EL (cell line): ENCODE measurements at regions not wholly inside any gene's neighbourhood (a gene's known extent, or its start where the extent isn't known, plus 50 kb on each side); places are given as distances from the start of the nearest gene placed in this dataset.
"Not testable (repeated sequence)": the region's sequence is repeated elsewhere in the genome, so short reads cannot be mapped to it uniquely, and the experiment has no call there.

Experiments used
- DNase-seq: peaks from one replicate; pipeline ENCODE4 v3.0.0-alpha.2; 2016

DNA sequence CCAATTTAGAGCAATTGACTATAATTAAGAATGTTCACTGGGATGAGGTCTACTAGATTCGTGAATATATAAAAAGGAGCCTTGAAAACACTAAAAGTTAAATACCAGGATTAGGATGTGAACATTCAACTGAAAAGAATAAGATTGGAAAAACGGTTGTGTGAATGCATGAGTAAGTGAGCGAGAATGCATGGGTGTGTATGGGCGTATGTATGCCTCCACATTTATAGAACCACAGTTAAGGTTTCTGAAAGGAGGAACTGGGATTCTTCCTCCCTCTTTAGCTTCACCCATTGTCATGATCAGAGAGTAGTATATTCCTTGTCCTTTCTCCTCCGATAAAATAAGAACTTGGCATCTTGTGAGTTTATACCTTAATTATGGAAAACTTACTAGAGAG, 151.1 kb upstream of the UBE2E3 start:
- peak; percentile 27 for DNase-seq

DNA sequence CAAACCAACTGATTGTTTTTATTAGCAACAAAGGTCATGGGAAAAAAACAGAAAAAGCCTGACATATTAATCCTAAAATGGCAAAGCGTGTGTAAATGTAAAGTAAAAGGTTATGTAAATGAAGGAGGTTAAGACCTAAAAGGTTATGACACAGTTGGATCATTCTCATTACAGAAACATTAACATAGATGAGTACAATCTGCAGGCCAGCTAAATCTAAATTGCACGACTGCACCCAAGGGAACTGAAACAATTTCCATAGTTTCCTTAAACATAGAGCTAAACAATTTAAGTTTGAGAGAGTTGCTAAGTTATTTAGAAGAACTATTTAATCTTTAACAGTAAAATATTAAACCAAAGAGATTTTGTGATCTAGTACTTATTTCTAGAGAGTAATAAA, 151.6 kb upstream of the UBE2E3 start:
- DNase-seq: no peak

DNA sequence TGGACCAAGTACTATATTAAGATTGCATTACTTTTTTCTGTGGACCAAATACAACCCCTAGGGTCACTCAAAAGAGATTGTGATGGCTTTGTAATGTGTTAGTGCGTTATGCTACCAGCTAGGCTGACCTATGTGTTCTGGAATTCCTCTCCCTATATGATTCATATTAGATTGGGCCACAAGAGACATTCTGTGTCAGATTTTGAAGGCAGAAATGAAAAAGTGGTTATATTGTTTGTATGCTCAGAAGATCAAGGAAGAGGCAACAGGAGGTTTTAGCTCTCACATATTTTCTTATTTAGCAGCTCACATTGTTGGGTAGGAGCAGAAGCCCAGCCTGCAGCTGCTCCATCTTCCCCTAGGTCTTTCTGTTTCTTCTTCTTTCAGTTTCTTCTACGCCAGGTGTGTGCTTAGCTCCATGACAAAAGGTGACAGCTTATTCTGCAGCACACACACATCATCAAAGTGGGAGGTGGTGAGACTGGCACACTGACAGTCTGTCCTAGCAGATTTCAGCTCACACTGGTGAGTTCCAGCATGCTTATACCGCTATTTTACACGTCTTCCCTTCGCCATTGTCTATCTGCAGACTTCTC, 156.8 kb upstream of the UBE2E3 start:
- peak; percentile 81 for DNase-seq

DNA sequence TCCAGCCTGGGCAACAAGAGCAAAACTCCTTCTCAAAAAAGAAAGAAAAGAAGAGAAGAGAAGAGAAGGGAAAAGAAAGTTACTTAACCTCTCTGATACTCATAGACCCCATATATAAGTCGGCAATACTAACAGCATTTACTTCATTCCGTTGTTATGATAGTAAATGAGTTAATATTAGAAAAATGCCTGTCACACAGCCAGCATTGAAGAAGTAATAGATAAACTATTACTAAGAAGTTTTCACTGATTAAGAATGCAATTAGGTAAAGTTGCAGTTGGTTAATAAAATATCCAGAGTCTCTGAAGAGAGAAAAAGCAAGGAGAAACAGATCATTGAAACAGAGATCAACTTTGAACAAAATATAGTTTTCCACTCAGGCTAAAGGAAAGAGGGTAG, 161.3 kb upstream of the UBE2E3 start:
- peak; percentile 16 for DNase-seq

DNA sequence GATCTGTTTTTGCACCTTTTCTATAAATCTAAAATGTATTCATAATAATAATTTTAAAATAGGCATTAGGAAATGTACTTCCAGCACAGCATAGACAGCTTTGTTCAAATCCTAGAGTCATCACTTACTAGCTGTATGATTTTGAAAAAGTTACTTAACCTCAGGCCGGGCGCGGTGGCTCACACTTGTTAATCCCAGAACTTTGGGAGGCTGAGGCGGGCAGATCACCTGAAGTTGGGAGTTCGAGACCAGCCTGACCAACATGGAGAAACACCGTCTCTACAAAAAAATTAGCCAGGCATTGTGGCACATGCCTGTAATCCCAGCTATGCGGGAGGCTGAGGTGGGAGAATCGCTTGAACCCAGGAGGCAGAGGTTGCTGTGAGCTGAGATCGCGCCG, 161.7 kb upstream of the UBE2E3 start:
- not testable (repeated sequence) for DNase-seq

DNA sequence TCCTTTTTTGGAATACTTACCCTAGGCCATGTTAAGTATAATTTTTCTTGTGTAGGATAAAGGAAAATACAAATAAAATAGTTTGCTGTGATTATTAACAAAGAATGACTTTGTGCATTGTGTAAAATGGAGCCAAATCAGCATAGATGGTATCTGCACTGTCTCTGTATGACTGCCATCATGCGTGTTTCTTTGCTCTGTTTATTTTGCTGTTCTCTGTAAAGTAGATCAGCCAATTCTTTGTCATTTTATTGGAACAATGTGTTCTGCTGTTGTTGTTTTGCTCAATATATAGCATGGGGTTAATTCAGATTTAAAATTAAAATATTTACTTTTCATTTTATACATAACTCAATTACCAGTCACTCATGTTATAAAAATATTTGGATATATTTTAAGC, 181.3 kb upstream of the UBE2E3 start:
- no peak for DNase-seq

DNA sequence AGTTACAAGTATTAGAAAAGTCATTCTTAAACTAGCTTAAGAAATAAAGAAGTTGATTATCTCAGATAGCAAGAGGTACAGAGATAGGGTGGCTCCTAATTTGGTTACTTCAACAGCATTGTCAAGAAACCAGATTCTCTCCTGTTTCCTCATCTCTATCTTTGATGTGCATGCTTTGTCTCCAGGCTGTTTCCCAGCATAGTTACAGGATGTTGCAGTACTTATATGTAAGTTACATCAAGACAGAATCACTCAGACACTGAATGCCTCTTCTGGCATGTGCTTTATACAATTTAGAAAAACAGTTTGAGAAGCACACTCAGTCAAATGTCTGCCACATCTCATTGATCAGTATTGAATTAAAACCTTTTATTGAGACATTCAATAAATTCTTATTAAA, 189.5 kb upstream of the UBE2E3 start:
- peak; percentile 3 for DNase-seq

DNA sequence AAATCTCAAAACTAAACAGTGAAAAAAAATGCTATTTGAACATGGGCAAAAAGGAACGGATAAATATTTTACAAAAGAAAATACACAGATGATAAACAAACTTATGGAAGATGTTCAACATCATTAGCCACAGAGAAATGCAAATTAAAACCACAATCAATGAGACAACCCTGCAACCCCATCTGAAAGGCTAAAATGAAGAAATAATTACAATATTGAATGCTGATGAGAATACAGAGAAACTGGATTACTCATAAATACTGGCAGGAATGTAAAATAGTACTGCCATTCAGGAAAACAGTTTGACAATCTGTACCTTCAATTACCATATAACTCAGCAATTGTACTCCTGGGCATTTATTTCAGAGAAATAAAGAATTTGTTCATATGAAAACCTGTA, 193.1 kb upstream of the UBE2E3 start:
- DNase-seq: peak; percentile 34

DNA sequence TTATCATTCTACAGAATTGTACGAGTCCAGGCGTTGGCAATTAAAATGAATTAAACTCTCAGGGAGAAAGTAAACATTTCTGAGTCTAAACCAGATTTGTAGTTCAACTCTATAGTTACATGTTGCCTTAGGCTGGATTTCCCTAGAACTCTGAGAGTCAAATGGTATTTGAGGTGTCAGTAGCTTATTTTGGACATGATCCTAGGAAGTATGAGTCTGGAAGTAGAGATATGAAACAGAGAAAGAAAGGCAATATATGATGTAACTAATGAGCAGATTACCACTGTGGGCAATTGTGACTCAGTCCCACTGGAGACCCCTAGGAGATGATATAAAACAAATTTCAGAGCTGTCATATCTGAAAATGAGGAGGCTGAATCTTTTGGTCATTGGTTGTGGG, 199.1 kb upstream of the UBE2E3 start:
- DNase-seq: no peak

DNA sequence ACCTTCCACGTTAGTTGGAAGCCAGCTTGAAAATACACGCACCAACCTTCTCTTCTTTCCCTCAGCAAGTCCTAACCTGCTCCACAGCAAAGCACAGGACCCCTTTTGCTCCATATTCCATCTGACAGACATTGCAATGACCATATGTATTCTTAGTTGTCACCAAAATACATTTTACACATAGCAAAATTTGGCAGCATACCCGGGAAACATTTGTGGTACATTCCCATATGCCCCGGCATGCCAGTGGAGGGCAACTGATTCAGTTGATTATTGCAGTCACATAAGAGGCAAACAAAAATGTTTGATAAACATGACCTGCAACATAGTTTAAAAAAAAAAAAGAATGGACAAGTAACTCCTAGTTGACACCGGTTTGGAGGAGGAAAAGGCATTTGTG, 202.1 kb upstream of the UBE2E3 start:
- no peak for DNase-seq

DNA sequence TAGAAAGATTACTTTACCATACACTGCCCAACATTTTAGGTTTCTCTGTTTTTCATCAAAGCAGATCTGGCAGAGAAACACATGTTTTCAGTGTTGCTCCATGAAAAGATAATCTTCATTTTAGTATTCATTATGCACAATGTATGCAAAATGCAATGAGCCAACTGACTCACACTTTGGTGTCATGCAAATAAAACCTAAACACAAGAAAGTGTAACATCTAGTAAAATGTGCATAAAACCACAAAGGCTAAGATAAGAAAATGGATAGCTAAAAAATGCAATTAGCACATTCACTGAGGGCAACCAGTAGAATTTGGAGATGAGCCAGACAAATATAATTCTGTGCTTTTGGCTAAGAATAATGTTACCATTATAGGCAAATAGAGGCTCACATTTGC, 203.5 kb upstream of the UBE2E3 start:
- DNase-seq: peak; percentile 51

DNA sequence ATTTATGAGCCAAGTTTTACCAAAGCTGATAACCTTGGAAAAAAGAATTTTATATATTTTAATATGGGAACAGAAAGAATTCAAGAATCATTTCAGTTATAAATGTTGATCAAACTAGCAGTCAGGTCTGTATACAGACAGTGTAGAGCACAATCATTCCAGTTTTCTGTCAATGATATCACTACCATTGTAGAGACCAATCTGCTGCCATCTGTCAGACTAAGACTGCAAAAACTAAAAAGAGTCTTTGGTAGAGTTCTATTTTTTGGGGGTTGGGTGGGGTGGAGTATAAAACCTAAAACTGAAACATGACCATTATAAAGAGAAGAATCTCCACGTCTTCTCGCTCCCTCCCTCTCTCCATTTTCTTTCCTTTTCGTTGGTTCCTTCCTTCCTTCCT, 204.7 kb upstream of the UBE2E3 start:
- no peak for DNase-seq

DNA sequence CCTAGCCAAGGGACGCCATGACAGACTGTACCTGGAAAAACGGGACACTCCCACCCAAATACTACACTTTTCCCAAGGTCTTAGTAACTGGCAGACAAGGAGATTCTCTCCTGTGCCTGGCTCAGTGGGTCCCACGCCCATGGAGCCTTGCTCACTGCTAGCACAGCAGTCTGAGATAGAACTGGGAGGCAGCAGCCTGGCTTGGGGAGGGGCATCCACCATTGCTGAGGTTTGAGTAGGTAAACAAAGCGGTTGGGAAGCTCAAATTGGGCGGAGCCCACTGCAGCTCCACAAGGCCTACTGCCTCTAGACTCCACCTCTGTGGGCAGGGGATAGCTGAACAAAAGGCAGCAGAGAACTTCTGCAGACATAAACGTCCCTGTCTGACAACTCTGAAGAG, 215.1 kb upstream of the UBE2E3 start:
- DNase-seq: not testable (repeated sequence)

DNA sequence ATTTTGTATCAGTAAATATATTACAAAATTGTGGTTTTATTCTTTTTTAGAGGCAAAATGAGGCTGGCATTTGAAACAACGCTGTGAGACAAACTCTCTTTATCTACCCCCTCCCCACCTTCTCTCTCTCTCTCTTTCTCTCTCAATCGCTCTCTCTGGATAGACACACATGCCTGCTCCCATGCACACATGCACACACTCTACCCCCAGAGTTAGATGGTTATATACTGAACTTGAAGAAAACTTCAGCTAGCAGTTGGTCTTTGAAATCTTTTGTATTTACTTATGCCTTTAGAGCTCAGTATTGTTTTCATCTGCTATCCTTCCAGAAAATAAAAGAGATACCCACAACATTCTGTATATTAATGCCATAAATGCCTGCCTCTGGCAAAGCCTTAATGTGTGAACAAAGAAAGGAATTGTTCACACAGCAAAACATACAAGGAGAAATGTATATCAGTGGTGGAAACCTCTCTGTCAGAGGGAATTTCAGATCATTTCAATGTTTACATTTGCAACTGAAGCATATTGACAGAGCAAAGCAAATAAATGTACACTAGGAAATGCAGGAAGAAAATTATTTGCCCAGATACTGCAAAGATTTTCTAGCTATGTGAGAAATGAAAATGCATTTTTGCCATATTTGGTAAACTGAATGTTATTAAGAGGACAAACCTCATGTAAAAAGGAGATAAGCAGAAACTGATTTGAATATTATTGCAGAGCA, 217.0 kb upstream of the UBE2E3 start:
- no peak for DNase-seq

DNA sequence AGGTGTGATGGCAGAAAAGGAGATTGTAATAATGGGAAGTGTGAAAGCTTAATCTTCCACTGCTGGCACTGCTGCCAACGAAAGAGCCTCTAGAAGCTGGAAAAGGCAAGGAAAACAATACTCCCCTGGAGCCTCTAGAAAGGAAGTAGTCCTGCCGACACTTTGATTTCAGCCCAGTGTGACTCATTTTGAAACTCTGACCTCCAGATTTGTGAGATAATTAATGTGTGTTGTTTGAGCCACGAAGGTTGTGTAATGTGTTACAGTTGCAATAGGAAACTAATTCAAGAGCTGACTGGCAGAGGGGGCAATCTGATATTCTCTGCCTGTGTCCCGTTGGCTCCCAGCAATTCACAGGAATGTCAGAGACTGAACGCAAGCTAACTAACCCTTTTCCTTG, 219.2 kb upstream of the UBE2E3 start:
- peak; percentile 73 for DNase-seq

DNA sequence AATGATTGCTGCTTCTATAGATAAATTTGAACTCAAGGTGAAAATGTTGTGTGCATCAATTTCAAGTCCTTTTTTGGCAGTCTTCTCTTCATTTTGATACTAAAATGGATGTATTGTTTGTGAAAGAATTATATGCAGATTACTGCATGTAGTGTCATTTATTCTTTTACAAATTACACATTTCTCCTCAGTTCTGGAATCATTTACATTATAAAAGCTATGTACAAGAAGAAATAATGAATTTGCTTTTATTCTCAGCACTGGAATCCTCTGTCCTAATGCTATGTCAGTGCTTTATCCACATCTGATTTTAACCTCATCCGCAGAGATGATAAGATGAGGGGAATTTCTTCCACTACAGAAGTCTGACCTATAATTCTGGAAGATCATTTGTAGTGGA, 220.8 kb upstream of the UBE2E3 start:
- DNase-seq: no peak

DNA sequence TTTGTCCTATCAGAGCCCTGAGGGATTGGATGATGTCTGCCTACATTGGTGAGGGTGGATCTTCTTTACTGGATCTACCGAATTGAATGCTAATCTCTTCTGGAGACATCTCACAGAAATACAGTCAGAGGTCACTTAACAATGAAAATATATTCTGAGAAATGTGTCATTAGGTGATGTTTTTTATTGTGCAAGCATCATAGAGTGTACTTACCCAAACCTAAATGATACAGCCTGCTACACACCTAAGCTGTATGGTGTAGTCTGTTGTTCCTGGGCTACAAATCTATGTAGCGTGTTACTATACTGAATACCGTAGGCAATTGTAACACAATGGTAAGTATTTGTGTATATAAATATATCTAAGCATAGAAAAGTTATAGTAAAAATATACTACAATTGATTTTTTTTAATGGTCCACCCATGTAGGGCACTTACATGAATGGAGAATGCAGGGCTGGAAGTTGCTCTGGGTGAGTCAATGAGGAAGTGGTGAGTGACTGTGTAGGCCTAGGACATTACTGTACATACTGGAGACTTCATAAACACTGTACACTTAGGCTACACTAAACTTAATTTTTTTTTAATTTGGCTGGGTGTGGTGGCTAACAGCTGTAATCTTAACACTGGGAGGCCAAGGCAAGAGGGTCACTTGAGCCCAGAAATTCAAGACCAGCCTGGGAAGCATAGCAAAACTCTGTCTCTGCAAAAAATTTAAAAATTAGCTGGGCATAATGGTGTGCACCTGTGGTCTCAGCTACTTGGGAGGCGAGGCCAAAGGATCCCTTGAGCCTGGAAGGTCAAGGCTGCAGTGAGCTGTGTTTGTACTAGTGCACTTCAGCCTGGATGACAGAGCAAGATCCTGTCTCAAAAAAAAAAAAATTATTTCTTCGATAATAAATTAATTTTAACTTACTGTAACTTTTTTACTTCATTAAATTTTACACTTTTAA, 226.3 kb upstream of the UBE2E3 start:
- DNase-seq: peak; percentile 59

DNA sequence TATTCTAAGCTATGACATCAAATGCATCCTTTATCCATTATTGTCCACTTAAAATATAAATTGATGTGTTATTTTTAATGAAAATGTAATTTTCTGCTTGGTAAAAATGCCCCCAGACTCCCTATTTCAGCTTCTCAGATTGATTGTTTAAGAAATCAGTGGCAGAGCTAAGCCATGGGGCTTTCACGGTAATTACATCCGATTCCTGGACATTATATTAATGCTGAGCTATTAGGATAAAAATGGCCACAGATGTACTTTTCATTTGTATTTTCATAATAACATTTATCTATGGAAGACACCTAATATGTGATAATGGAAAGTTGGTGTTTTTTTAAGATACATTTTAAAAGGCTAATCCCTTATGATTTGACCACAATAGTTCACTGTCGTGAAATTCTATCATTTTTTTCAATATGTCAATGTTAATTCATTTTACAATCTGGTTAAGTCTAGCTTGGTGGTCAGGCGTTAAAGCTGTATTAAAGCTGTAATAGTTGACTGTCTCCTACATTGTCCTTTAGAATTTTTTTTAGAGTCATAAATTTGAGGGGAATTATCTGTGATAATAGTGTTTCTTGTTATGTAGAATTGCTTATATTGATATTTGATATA, 229.0 kb upstream of the UBE2E3 start:
- no peak for DNase-seq

DNA sequence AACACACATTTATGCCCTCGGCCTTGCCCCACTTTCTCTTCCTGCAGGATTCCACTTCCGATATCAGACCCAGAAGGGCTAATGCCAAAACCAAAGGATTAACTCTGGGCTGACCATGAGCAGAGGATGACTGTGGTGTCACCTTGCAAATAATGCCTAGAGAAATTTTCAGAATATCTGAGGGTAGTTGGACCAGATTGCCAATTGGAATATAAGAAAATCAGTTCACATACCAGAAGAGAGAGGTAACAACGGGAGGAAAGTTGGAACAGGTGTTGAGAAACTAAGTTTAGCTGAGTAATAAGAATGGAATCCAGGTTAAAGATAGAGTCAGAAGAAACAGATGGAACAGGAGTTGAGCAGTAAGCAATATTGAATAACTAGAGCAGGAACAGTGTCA, 232.7 kb upstream of the UBE2E3 start:
- no peak for DNase-seq

DNA sequence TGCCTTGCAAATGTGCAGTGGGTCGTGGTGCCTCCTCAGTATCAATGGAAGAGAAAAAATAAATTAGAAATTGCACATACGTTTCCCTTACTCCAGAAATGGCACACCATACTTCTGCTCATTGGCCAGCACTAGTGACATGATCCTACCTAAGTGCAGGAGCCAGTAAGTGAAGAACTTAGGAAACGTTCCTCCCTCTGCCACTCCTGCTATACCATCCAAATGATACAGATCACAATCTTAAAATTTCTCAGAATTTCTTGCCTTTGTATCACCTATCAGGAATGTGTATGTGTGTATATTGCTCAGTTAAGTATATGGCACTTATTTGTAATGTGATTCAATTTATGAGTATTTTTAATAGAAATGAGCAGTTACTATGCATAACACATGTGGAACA, 237.0 kb upstream of the UBE2E3 start:
- no peak for DNase-seq

DNA sequence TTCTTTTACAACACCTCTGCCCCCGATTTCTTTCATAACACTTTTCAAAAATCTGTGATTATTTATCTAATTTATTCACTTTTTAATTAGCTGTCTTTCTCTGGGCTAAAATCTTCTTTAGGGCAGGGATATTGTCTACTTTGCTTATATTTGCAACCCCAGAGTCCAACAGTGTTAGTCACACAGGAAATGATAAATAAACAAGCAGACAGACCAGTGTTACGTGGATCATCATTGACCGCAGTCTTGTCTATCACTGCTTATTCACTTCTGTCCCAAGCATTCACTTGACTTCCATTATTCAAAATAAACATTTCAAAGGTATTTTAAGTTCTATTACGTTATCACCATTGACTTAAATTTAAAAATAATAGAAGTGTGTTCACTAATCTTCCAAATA, 237.6 kb upstream of the UBE2E3 start:
- DNase-seq: peak; percentile 31

DNA sequence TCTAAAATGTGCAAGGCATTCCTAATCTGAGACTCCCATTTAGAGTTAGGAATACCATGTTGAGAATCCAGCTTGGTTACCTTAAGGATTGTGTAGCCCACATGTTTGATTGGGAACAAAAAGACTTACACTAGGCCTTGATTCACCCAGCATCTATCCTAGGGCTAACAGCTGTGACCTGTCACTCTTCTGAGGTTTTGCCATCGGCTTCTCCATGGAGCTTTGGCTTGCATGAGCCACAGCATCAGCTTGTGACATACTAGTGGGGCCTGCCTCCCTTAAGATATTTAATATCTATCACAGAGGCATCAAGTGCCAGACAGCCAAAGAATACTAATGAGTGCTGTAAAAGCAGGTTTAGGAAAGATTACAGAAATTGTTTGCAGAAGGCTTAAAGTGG, 241.3 kb upstream of the UBE2E3 start:
- DNase-seq: no peak

DNA sequence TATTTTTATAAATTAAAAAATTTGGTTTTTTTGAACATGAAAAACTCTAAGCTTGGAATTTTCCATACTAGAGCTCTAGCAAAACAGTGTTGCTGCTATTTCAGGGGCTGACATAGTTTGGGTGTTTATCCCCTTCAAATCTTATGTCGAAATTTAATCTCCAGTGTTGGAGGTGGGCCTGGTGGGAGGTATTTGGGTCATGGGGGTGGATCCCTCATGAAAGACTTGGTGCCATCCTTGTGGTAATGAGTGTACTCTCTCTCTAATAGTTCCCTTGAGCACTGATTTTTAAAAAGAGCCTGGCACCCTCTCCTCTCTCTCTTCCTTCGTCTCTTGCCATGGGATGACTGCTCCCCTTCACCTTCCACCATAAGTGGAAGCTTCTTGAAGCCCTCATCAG, 244.6 kb upstream of the UBE2E3 start:
- DNase-seq: no peak

DNA sequence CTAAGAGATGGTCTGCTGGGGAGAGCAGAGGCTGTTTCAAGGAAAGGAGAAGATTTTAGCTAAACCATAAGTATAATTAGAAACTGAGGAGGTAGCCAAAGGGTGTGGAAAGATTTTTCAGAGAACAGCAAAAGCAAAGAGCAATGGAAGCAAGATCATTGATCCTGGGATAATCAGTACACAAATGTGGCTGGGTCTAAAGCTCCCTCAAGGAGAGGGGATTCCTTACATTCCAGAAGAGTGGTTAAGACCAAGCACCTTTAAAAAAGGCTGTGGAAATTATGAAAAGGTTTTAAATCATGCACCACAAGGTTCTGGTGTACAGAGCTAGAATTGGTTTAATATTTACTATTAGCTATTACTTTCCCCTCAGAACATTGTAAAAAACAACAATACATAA, 246.0 kb upstream of the UBE2E3 start:
- no peak for DNase-seq
